ENCODE measurements at regions not wholly inside any gene's neighbourhood (a gene's known extent, or its start where the extent isn't known, plus 50 kb on each side); places are given as distances from the start of the nearest gene placed in this dataset.

GRCh38 chr18:60235164-60235563 is 137.4 kb downstream of the MC4R start:
- no peaks in the 10 kb centered on the region for H3K27me3 ChIP-seq
- H3K9me3 ChIP-seq, result no peaks in the 10 kb centered on the region
- no peak overlapping the region for H3K27ac ChIP-seq
- H3K4me1 ChIP-seq, result no peaks in the 10 kb centered on the region
- 94 to 96% methylated on average over 3 of the region's 3 CpGs for WGBS, 2 donors
- H3K4me3 ChIP-seq (replicated peaks in 1 of 3), result no peak overlapping the region
- no peaks in the 10 kb centered on the region for H3K36me3 ChIP-seq
- TF ChIP-seq POLR2A (IDR thresholded peaks at IDR 0.05) (no peak), CTCF (IDR thresholded peaks at IDR 0.05) (no peak)
- intact Hi-C loops (cut with DNase I), result no loop called here
- DNase-seq, result no peak

- no peaks in the 10 kb centered on the region for H3K27me3 ChIP-seq
- H3K36me3 ChIP-seq, result no peaks in the 10 kb centered on the region
- TF ChIP-seq CTCF (IDR thresholded peaks at IDR 0.05) (no peak), POLR2A (IDR thresholded peaks at IDR 0.05) (no peak)
- H3K27ac ChIP-seq, result no peak overlapping the region
- H3K4me1 ChIP-seq, result no peaks in the 10 kb centered on the region
- H3K4me3 ChIP-seq (replicated peaks in 1 of 3), result no peak overlapping the region
- no peak for DNase-seq
- intact Hi-C loops (cut with DNase I), result no loop called here
- H3K9me3 ChIP-seq, result no peaks in the 10 kb centered on the region
These were observed 140.0 kb downstream of the MC4R start for GRCh38 chr18:60232541-60232940.

GRCh38 chr18:60228609-60229595 is 143.7 kb downstream of the MC4R start:
- Histone ChIP-seq H3K27me3 (no peaks in the 10 kb centered on the region), H3K4me3 (replicated peaks in 1 of 3) (no peak overlapping the region), H3K36me3 (no peaks in the 10 kb centered on the region), H3K27ac (no peak overlapping the region), H3K4me1 (no peaks in the 10 kb centered on the region), H3K9me3 (no peaks in the 10 kb centered on the region)
- no peak for DNase-seq
- 57 to 70% methylated on average over 8 of the region's 8 CpGs for WGBS, 2 donors
- TF ChIP-seq CTCF (IDR thresholded peaks at IDR 0.05), result no peak
- TF ChIP-seq POLR2A (IDR thresholded peaks at IDR 0.05), result no peak
- intact Hi-C loops (cut with DNase I), result no loop called here

- intact Hi-C loops (cut with DNase I), result no loop called here
- TF ChIP-seq POLR2A (IDR thresholded peaks at IDR 0.05), result no peak
- TF ChIP-seq CTCF (IDR thresholded peaks at IDR 0.05), result no peak
- WGBS, 2 donors, result 70 to 84% methylated on average over 5 of the region's 5 CpGs
- Histone ChIP-seq H3K4me1 (no peaks in the 10 kb centered on the region), H3K27ac (no peak overlapping the region), H3K9me3 (no peaks in the 10 kb centered on the region), H3K4me3 (replicated peaks in 1 of 3) (no peak overlapping the region), H3K27me3 (no peaks in the 10 kb centered on the region), H3K36me3 (no peaks in the 10 kb centered on the region)
- no peak for DNase-seq
These were observed 157.1 kb downstream of the MC4R start for GRCh38 chr18:60215432-60215831.

GRCh38 chr18:60209042-60209441 is 163.5 kb downstream of the MC4R start:
- no peaks in the 10 kb centered on the region for H3K4me1 ChIP-seq
- H3K9me3 ChIP-seq, result no peaks in the 10 kb centered on the region
- 63 to 85% methylated on average over 1 of the region's 1 CpG for WGBS, 2 donors
- TF ChIP-seq POLR2A (IDR thresholded peaks at IDR 0.05), result no peak
- TF ChIP-seq CTCF (IDR thresholded peaks at IDR 0.05), result no peak
- no peak overlapping the region for H3K27ac ChIP-seq
- no peaks in the 10 kb centered on the region for H3K36me3 ChIP-seq
- DNase-seq, result no peak
- no peak overlapping the region for H3K4me3 ChIP-seq (replicated peaks in 1 of 3)
- no peaks in the 10 kb centered on the region for H3K27me3 ChIP-seq
- intact Hi-C loops (cut with DNase I), result no loop called here
